GM12878 (cell line): ENCODE measurements at regions not wholly inside any gene's neighbourhood (a gene's known extent, or its start where the extent isn't known, plus 50 kb on each side); places are given as distances from the start of the nearest gene placed in this dataset.

ENCODE experiments used
- ATAC-seq: fragments of 200-7000 bp; cut with Tn5 transposase; 3 replicates; pipeline ENCODE4 v1.9.1; 2020; ENCODE audit warnings: mild to moderate bottlenecking, moderate library complexity
- BruUV-seq: library from RNA; stranded (reverse); fragments of 400-500 nt; replicated peaks from 2 replicates; lab custom pipeline; 2021; lab: Mats Ljungman, UMichigan
- CTCF ChIA-PET: fragments of 300-600 bp; sonication (Branson Sonifier 250); formaldehyde crosslinking; extraction: SDS; loops from one replicate; lab custom pipeline; 2021; ENCODE audit warnings: inconsistent platforms; lab: Yijun Ruan, JAX
- POLR2A ChIA-PET: fragments of 350-600 bp; formaldehyde crosslinking; extraction: SDS; loops from one replicate; lab custom pipeline; 2021; ENCODE audit warnings: inconsistent platforms; lab: Charles Lee
- RAD21 ChIA-PET: fragments of 300-600 bp; sonication (Branson Sonifier 250); formaldehyde crosslinking; loops from one replicate; lab custom pipeline; 2023; ENCODE audit warnings: antibody characterized with exemption; ENCODE audit not compliant: unreplicated experiment; lab: Charles Lee
- SMC1A ChIA-PET: fragments of 300-600 bp; sonication (Branson Sonifier 250); formaldehyde crosslinking; loops from one replicate; lab custom pipeline; 2023; ENCODE audit not compliant: unreplicated experiment, uncharacterized antibody; lab: Charles Lee
- DNase-seq: peaks from one replicate; pipeline ENCODE4 v3.0.0-alpha.2; 2011; ENCODE audit warnings: low read depth, low spot score
- FAIRE-seq: peaks from 3 replicates; lab custom pipeline; 2011; peaks lifted over from hg19 to GRCh38; lab: Jason Lieb, UNC
- H2AFZ ChIP-seq: 2 replicates; pipeline ENCODE4 v1.6.0; 2011; ENCODE audit warnings: low read depth, low read length, control low read depth; ENCODE audit not compliant: control insufficient read depth
- H3K27ac ChIP-seq: 2 replicates; pipeline ENCODE4 v1.5.1; 2011; ENCODE audit warnings: control low read depth; ENCODE audit not compliant: control insufficient read depth, insufficient read depth
- H3K27me3 ChIP-seq, 2 experiments: replicated peaks in 1 of 2; 2 replicates each; pipeline versions ENCODE4 v1.6.0 to v1.6.1; 2011; ENCODE audit warnings: low read length in 1 of 2; ENCODE audit not compliant: control insufficient read depth in 2 of 2, insufficient read depth in 2 of 2
- H3K36me3 ChIP-seq, 2 experiments: 2 replicates each; pipeline ENCODE4 v1.5.1; 2011; ENCODE audit warnings: low read length in 1 of 2; ENCODE audit not compliant: control insufficient read depth in 2 of 2, insufficient read depth in 2 of 2
- H3K4me1 ChIP-seq: 2 replicates; pipeline ENCODE4 v1.6.1; 2011; ENCODE audit warnings: mild to moderate bottlenecking, low read length, moderate library complexity, mixed read lengths; ENCODE audit not compliant: control insufficient read depth, insufficient read depth
- H3K4me2 ChIP-seq: 2 replicates; pipeline ENCODE4 v1.6.0; 2011; ENCODE audit warnings: control low read depth; ENCODE audit not compliant: control insufficient read depth, insufficient read depth
- H3K4me3 ChIP-seq: fragments of 200-600 bp; sonication (generic); 2 replicates; pipeline ENCODE4 v1.5.1; 2016
- H3K79me2 ChIP-seq: 2 replicates; pipeline ENCODE4 v1.6.0; 2011; ENCODE audit warnings: low read length; ENCODE audit not compliant: control insufficient read depth, insufficient read depth
- H3K9ac ChIP-seq: 2 replicates; pipeline ENCODE4 v1.8.0; 2011; ENCODE audit warnings: low read length, control low read depth, mixed read lengths; ENCODE audit not compliant: control insufficient read depth, insufficient read depth
- H3K9me3 ChIP-seq: replicated peaks from 3 replicates; pipeline ENCODE4 v1.5.1; 2011; ENCODE audit warnings: mild to moderate bottlenecking, low read length; ENCODE audit not compliant: control insufficient read depth, insufficient read depth
- H4K20me1 ChIP-seq: 2 replicates; pipeline ENCODE4 v1.6.0; 2011; ENCODE audit not compliant: control insufficient read depth, insufficient read depth
- ASH2L ChIP-seq: fragments of 300-600, 200-600 bp; sonication (generic); IDR thresholded peaks from 2 replicates; pipeline ENCODE4 v1.6.1; 2017; ENCODE audit warnings: low read depth, mild to moderate bottlenecking, borderline replicate concordance
- IKZF2 ChIP-seq, 2 experiments: fragments of 450-650 bp; IDR thresholded peaks; 2 replicates each; pipeline ENCODE4 v1.6.1; 2017; ENCODE audit warnings: mild to moderate bottlenecking in 2 of 2, moderate library complexity in 2 of 2
- KAT2A ChIP-seq: conservative IDR thresholded peaks from 2 replicates; pipeline ENCODE4 v1.6.1; 2011; ENCODE audit warnings: low read depth, low read length; ENCODE audit not compliant: control insufficient read depth
- NRF1 ChIP-seq: conservative IDR thresholded peaks from 2 replicates; pipeline ENCODE4 v1.6.1; 2011; ENCODE audit warnings: mild to moderate bottlenecking, low read depth, low read length, improper control_type of control experiment
- SREBF2 ChIP-seq: IDR thresholded peaks from 2 replicates; pipeline ENCODE4 v1.6.1; 2012; ENCODE audit warnings: mild to moderate bottlenecking, low read length
- TARDBP ChIP-seq: IDR thresholded peaks from 2 replicates; pipeline ENCODE4 v1.6.1; 2016; ENCODE audit warnings: borderline replicate concordance
- WRNIP1 ChIP-seq: IDR thresholded peaks from 2 replicates; pipeline ENCODE4 v1.6.1; 2011; ENCODE audit warnings: low read depth, low read length, improper control_type of control experiment, borderline replicate concordance
- ZNF217 ChIP-seq: fragments of 450-650 bp; IDR thresholded peaks from 2 replicates; pipeline ENCODE4 v1.6.1; 2017; ENCODE audit warnings: antibody characterized with exemption, mild to moderate bottlenecking
- WGBS: methylation state at CpG from one replicate; pipeline ENCODE4 v1.1.6; 2016; ENCODE audit warnings: low lambda C conversion rate; ENCODE audit not compliant: insufficient replicate concordance, insufficient coverage; ENCODE audit errors: missing lambda C conversion rate; 5-methylcytosine and 5-hydroxymethylcytosine counted together
- in situ Hi-C: fragments of 300-500 bp; cut with MboI; formaldehyde crosslinking; loops from 9 replicates; pipeline ENCODE4 v1.14.3; 2018; ENCODE audit warnings: mixed read lengths
- intact Hi-C: fragments of 100-400 bp; cut with micrococcal nuclease; formaldehyde crosslinking; loops from one replicate; pipeline ENCODE4 v1.14.2; 2022; ENCODE audit not compliant: unreplicated experiment
- TF ChIP-seq, protein P1 (sequence below): IDR thresholded peaks from 2 replicates; pipeline ENCODE4 v1.6.1; 2011; ENCODE audit warnings: low read depth, mild to moderate bottlenecking, low read length, moderate library complexity, borderline replicate concordance; ENCODE audit errors: extremely low read depth

DNA sequence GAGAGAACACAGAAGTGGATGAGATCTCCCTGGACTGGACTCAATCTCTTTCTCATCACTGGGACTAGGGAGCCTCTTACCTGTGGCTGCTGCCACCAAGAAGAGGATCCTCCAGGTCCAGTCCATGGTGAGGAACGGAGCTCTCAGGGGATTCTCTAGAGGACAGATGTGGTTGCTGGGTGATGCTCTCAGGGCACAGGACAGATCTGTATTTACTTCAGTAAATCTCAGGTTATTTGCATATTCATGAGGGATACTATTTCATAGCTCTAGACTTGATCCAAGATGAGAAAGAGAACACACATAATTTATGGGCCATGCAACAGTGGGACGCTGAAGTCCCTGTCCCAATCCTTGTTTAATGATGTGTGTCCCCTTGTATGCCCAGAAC lies 460.5 kb downstream of the TMEM121 start:
- BruUV-seq, result no TSS peak
- Histone ChIP-seq H3K4me3 (no peak overlapping the region), H2AFZ (no peak overlapping the region), H3K4me2 (no peak overlapping the region)
- ChIA-PET RAD21 (no interaction called here), CTCF (no interaction called here)
- TF ChIP-seq SREBF2 (no peak), TARDBP (no peak), ASH2L (no peak)
- TF ChIP-seq, protein P1, sequence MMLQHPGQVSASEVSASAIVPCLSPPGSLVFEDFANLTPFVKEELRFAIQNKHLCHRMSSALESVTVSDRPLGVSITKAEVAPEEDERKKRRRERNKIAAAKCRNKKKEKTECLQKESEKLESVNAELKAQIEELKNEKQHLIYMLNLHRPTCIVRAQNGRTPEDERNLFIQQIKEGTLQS, result no peak
- TF ChIP-seq, all 136 proteins: peak for 0
- H3K27ac ChIP-seq, result no peak overlapping the region
- no CpG with 5 or more reads among the region's 2 CpGs for WGBS
- ATAC-seq, result no peak
- H3K27me3 ChIP-seq, result no peaks in the 10 kb centered on the region
- no peaks in the 10 kb centered on the region for H4K20me1 ChIP-seq
- H3K79me2 ChIP-seq, result no peaks in the 10 kb centered on the region
- in situ Hi-C loops, result no loop called here
- POLR2A ChIA-PET, result no interaction called here
- H3K4me1 ChIP-seq, result no peaks in the 10 kb centered on the region
- H3K9me3 ChIP-seq, result no peaks in the 10 kb centered on the region
- H3K9ac ChIP-seq, result no peak overlapping the region
- no peak for FAIRE-seq
- no peak for DNase-seq
- no peaks in the 10 kb centered on the region for H3K36me3 ChIP-seq
- intact Hi-C loops, result no loop called here
- SMC1A ChIA-PET, result no interaction called here

GRCh38 chr14:105987563-105987962 lies 461.2 kb downstream of the TMEM121 start:
- ChIA-PET CTCF (no interaction called here), POLR2A (no interaction called here), RAD21 (no interaction called here), SMC1A (no interaction called here)
- Histone ChIP-seq H3K4me3 (no peak overlapping the region), H3K9me3 (no peaks in the 10 kb centered on the region), H3K4me1 (no peaks in the 10 kb centered on the region), H3K4me2 (no peak overlapping the region), H4K20me1 (no peaks in the 10 kb centered on the region), H3K36me3 (no peaks in the 10 kb centered on the region), H3K27ac (no peak overlapping the region), H2AFZ (no peak overlapping the region), H3K79me2 (no peaks in the 10 kb centered on the region), H3K27me3 (no peaks in the 10 kb centered on the region), H3K9ac (no peak overlapping the region)
- FAIRE-seq (no peak), ATAC-seq (no peak)
- in situ Hi-C loops, result no loop called here
- WGBS, result no CpG with 5 or more reads among the region's 4 CpGs
- no TSS peak for BruUV-seq
- TF ChIP-seq WRNIP1, result no peak
- TF ChIP-seq IKZF2 (IDR thresholded peaks at IDR 0.05), result no peak
- no peak for TF ChIP-seq NRF1
- no peak for TF ChIP-seq ZNF217
- no peak for TF ChIP-seq KAT2A
- TF ChIP-seq, all 136 proteins: peak for 0
- intact Hi-C loops, result no loop called here
- no peak for DNase-seq
